HK-2 (cell line): ENCODE measurements at regions not wholly inside any gene's neighbourhood (a gene's known extent, or its start where the extent isn't known, plus 50 kb on each side); places are given as distances from the start of the nearest gene placed in this dataset.
"Not testable (repeated sequence)": the region's sequence is repeated elsewhere in the genome, so short reads cannot be mapped to it uniquely, and the experiment has no call there.

ENCODE experiments used
- DNase-seq: peaks from one replicate; pipeline ENCODE4 v3.0.0-alpha.2; 2018; ENCODE audit not compliant: unreplicated experiment

- DNase-seq = no peak
These were observed 1187.1 kb upstream of the WWC1 start for GRCh38 chr5:167104351-167104750.

GRCh38 chr5:167105941-167106340 lies 1185.5 kb upstream of the WWC1 start:
- DNase-seq = no peak

DNA sequence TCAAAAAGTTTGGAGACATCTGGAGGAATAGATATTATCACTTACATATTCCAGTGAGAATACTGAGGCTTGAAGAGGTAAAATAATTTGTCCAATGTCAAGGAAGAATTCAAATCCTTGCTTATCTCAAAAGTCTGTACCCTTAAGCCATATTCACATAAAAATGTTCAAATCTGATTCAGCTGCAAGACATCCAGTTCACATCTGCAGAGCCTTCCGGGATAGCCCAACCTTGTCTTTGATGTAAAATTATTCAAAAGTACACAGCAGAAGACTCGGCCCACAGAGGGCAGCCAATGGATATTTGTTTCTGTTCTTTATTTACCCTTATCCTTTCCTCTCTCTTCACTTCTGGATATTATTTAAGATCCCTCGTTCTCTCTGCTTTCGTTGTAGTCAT lies 1183.8 kb upstream of the WWC1 start:
- no peak for DNase-seq

DNA sequence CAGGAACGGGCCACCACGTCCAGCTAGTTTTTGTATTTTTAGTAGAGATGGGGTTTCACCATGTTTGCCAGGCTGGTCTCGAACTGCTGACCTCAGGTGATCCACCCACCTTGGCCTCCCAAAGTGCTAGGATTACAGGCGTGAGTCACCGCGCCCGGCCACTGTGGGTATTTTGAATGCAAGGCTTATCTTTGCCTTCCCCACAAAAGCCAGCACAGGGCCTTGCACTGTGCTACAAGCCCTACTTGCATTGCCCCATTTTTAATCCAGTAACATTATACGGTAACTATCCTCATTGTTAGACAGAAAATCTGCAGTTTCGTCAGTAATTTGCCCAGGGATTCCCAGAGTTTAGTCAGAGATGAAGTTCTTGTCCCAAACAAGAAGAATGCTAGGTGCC lies 1183.2 kb upstream of the WWC1 start:
- not testable (repeated sequence) for DNase-seq

DNA sequence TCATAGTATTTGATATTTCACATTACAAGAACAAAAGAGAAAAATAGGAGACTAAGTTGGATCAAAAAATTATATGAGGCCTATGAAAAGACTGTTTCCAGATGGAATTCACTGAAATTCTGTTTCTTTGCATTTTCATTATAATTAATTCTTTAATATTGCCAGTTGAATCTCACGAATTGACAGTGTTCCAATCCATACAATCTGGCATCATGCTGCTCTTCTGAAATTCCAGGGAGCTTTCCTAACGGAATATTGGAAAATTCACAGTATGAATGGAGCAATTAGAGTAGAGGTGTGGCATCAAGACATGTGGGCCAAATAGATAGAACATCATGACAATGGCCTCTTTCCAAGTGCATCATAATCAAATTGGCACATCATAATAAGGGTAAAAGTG lies 1178.9 kb upstream of the WWC1 start:
- no peak for DNase-seq

DNA sequence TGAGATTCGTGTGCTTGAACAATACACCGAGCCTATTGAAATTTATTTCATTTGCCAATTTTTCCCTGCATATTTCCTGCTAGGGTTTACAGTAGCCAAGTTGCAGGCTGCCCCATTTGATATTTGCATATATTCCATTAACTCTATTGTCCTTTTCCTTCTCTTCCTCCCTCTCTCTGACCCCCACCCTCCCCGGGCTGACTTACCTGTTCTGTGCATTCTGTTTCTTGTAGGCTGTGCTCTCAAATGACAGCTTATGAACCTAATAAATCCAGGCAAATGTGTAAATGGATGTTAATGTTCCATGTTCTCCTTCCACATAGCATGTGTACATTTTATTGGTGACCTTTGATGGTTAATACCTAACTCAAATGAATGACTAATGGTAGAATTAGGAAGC lies 1169.2 kb upstream of the WWC1 start:
- no peak for DNase-seq

GRCh38 chr5:167123126-167123525 lies 1168.3 kb upstream of the WWC1 start:
- no peak for DNase-seq

DNA sequence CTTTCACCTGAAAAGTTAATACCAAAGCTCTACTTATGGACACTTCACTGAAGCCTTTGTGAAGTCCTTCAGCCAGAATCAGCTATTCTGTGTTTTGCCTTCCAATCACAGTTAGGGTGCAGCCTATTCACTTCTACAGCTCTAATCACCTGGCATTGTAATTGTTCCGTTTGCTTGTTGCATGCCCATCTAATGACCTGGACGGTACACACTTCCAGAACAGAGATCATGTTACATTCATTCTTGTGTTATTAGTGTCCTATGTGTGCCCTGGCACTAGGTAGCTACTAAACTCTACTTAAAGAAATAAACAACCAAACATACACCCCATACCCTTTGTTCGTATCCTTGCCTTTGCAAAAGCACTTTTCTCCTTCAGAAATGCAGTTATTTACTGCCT lies 1162.9 kb upstream of the WWC1 start:
- no peak for DNase-seq

DNA sequence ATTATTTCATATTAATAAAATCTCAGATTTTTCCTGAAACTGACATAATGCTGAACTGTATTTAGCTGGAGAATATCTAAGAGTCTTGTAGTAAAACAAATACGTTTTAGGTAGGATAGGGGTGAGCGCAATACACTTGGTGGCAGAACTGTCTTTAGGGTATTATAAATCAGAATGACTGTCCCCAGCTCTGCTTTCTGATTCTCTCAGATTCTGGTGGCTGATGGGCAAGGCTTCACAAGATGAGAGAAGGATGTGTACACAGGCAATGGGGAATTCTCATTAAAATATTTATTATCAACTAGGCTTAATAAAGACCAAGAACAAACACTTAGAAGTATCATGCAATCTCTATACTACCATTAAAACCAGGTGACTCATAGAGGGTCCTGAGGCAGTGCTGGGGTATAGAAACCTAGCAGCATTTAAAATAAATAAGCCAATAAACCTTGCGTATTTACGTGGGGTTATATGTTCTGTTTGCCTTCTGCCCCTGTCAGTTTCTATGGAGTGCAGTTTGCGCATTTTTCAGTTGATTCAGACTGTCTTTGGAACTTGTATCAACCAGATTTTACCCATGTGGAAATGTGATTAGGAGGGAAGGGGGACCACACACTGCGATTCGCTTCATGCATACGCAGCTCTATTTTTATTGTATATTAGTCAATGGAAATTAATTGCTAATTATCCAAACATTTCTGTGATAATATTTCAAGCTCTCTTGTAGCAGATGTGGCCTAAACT lies 1150.7 kb upstream of the WWC1 start:
- no peak for DNase-seq

GRCh38 chr5:167143716-167144115 lies 1147.7 kb upstream of the WWC1 start:
- DNase-seq = no peak

DNA sequence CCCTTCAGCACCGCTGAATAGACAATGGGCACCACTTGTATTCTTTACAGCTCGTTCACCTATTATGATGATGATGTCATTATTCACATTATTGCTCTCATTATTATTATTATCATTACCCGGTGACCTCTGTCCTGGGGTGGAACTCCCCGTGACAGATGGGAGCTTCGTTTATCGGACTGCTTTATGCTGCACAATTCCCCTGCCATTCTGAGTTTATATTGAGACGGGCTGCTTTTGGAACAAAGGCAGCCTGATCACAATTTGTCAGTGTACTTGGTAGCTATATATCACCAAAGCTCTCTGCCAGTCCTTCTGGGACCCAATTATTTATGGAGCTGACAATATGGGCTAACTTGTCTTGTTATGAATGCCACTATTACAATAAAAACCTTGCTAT lies 1145.6 kb upstream of the WWC1 start:
- no peak for DNase-seq

GRCh38 chr5:167147879-167148278 lies 1143.6 kb upstream of the WWC1 start:
- DNase-seq = no peak

- DNase-seq = no peak
These were observed 1140.8 kb upstream of the WWC1 start for GRCh38 chr5:167150661-167151060.

DNA sequence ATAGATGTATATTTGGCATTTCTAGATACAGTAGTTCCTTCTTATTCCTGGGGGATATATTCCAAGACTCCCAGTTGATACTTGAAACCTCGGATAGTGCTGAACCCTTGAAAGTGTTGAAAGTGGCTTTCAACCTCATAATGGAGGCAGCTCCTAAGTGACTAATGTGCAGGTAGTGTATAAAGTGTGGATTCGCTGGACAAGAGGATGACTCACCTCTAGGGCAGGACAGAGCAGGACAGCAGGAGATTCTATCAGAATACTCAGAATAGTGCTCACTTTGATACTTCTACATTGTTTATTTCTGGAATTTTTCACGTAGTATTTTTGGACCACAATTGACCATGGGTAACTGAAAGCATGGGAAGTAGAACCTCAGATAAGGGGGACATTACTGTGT lies 1138.9 kb upstream of the WWC1 start:
- DNase-seq = no peak

- DNase-seq = no peak
These were observed 1135.9 kb upstream of the WWC1 start for GRCh38 chr5:167155387-167156005.

DNA sequence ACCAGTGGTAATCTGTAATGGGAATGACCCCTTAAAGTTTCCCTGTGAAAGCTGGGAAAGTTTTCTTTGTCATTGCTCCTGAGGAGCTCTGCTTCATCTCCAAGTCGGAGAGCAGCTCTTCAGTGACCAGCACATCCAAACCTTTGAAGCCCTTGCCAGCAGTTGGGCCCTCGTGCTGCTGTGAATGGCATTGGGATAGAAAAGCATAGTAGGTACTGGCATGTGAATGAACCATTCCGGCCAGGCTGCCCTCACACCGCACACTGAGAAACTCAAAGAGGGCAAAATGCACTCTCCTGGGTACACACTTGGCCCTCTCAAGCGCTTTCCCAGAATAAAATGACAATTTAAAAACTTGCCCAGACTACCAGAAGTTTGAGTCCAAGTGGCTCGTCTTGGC lies 1135.0 kb upstream of the WWC1 start:
- no peak for DNase-seq

DNA sequence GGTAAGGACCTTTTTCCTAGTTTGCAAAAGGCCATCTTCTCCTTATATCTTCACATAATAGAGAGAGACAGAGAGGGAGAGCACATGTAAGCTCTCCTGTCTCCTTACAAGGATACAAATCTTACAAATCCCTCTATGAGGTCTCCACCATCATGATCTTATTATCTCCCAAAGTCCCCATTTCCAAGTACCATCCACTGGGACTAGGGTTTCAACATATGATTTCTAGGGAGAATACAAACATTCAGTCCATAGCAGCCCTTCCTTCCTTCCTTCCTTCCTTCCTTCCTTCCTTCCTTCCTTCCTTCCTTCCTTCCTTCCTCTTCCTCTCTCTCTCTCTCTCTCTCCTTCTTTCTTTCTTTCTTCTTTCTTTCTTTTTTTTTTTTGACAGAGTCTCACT lies 1132.9 kb upstream of the WWC1 start:
- DNase-seq = no peak

DNA sequence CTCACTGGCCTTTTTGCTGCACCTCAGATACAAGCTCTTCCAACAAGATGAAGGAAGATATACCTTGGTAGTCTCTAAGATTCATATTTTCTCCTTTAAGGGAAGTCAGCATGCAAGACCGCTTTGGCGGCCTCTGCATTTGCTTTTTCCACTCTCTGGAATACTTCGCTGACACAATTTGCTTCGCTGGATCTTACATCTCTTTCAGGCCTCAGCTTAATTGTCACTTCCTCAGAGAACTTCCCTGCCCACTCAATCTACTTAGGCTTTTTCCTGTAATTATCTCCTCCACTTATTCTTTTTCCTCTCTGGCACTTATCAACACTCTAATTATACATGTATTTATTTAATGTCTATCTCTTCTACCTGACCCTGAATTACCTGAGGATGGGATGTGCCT lies 1131.1 kb upstream of the WWC1 start:
- no peak for DNase-seq

GRCh38 chr5:167166696-167167095 lies 1124.7 kb upstream of the WWC1 start:
- DNase-seq = no peak

- no peak for DNase-seq
These were observed 1124.2 kb upstream of the WWC1 start for GRCh38 chr5:167167191-167167795.

DNA sequence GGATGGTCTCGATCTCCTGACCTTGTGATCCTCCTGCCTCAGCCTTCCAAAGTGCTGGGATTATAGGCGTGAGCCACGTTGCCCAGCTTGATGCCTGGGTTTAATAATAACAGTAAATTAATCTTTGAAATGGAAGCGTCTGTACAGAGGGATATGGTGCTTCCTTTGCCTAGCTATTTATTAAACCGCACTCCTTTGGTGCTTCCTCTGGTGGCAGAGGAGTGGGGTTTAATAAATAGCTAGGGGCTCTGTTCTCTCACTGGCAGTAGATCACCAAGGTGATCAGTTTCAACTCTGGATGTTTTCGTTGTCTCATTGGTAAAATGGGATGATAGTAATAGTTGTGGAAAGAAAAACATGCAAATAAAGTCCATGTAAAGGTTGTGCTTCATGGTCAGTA lies 1122.5 kb upstream of the WWC1 start:
- no peak for DNase-seq

DNA sequence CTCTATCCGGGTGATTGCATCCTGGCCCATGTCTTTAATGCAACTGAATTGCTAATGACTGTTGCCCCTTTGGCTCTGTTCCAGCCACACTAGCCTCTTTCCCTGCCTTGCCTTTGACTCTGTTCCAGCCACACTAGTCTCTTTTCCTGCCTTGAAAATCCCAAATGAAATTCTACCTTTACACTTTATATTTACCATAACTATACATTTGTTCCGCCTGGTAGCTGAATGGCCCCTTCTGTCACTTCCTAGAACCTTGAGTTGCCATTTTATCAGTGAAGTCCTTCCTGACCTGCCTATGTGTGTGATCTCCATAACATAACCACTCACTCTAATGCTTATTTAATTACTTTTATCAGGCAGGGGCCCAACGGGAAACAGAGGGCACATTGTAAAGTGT lies 1120.4 kb upstream of the WWC1 start:
- DNase-seq = no peak

- no peak for DNase-seq
These were observed 1113.7 kb upstream of the WWC1 start for GRCh38 chr5:167177736-167178135.
